Left ventricle myocardium superior (tissue), 1 donor: ENCODE measurements at regions not wholly inside any gene's neighbourhood (a gene's known extent, or its start where the extent isn't known, plus 50 kb on each side); places are given as distances from the start of the nearest gene placed in this dataset.
A peak's percentile ranks its signal among the peaks of the same experiment; 100 is the strongest.
"Not testable (repeated sequence)": the region's sequence is repeated elsewhere in the genome, so short reads cannot be mapped to it uniquely, and the experiment has no call there.

Experiments
- ATAC-seq: fragments of 200-7000 bp; cut with Tn5 transposase; one replicate; pipeline ENCODE4 v1.9.1; 2020; ENCODE audit warnings: mild to moderate bottlenecking, moderate library complexity
- DNase-seq: peaks from one replicate; pipeline ENCODE4 v3.0.0-alpha.2; 2020
- intact Hi-C: fragments of 100-400 bp; cut with micrococcal nuclease; formaldehyde crosslinking; loops from one replicate; pipeline ENCODE4 v1.11.0; 2022
- donor health status: DM: no; HTN: yes; CAD: no; lungs with severe emphysema.

GRCh38 chr5:143601917-143602333 lies 198.4 kb upstream of the NR3C1 start:
- ATAC-seq: peak; percentile 6
- DNase-seq: no peak

GRCh38 chr5:143601357-143601756 lies 197.9 kb upstream of the NR3C1 start:
- intact Hi-C loops: no loop called here
- peak; percentile 75 for ATAC-seq
- DNase-seq: no peak

More at GRCh38 chr5:143601917-143602333, 198.4 kb upstream of the NR3C1 start:
- intact Hi-C loops: no loop called here

GRCh38 chr5:143600396-143601075 lies 197.1 kb upstream of the NR3C1 start:
- no peak for DNase-seq
- ATAC-seq: peak; percentile 74
- intact Hi-C loops: no loop called here

GRCh38 chr5:143599474-143599873 lies 196.0 kb upstream of the NR3C1 start:
- no peak for ATAC-seq
- intact Hi-C loops: no loop called here

GRCh38 chr5:143596824-143597223 lies 193.3 kb upstream of the NR3C1 start:
- DNase-seq: no peak
- no peak for ATAC-seq
- intact Hi-C loops: no loop called here

More at GRCh38 chr5:143599474-143599873, 196.0 kb upstream of the NR3C1 start:
- DNase-seq: no peak

- intact Hi-C loops: no loop called here
- DNase-seq: no peak
- no peak for ATAC-seq
These were observed 191.7 kb upstream of the NR3C1 start for GRCh38 chr5:143594902-143595818.

GRCh38 chr5:143593723-143594122 lies 190.2 kb upstream of the NR3C1 start:
- no peak for DNase-seq
- intact Hi-C loops: no loop called here
- no peak for ATAC-seq

GRCh38 chr5:143592648-143593047 lies 189.2 kb upstream of the NR3C1 start:
- intact Hi-C loops: no loop called here
- peak; percentile 27 for ATAC-seq
- DNase-seq: peak; percentile 24

- intact Hi-C loops: no loop called here
- ATAC-seq: no peak
- DNase-seq: no peak
These were observed 185.6 kb upstream of the NR3C1 start for GRCh38 chr5:143588933-143589662.

GRCh38 chr5:143588121-143588520 lies 184.6 kb upstream of the NR3C1 start:
- intact Hi-C loops, ATAC-seq, DNase-seq: not testable (repeated sequence)

- intact Hi-C loops: no loop called here
- no peak for ATAC-seq
These were observed 183.4 kb upstream of the NR3C1 start for GRCh38 chr5:143586781-143587362.

GRCh38 chr5:143585970-143586369 lies 182.5 kb upstream of the NR3C1 start:
- intact Hi-C loops: no loop called here
- DNase-seq (no peak), ATAC-seq (no peak)

More at GRCh38 chr5:143586781-143587362, 183.4 kb upstream of the NR3C1 start:
- no peak for DNase-seq

GRCh38 chr5:143583409-143583808 lies 179.9 kb upstream of the NR3C1 start:
- intact Hi-C loops: no loop called here
- ATAC-seq (no peak), DNase-seq (no peak)

- intact Hi-C loops: no loop called here
- DNase-seq (no peak), ATAC-seq (no peak)
These were observed 179.4 kb upstream of the NR3C1 start for GRCh38 chr5:143582869-143583268.

GRCh38 chr5:143582176-143582575 lies 178.7 kb upstream of the NR3C1 start:
- intact Hi-C loops: no loop called here
- no peak for ATAC-seq
- no peak for DNase-seq

- ATAC-seq: no peak
- DNase-seq: no peak
- intact Hi-C loops: no loop called here
These were observed 178.2 kb upstream of the NR3C1 start for GRCh38 chr5:143581649-143582048.

GRCh38 chr5:143581147-143581546 lies 177.7 kb upstream of the NR3C1 start:
- DNase-seq: no peak
- intact Hi-C loops: no loop called here
- no peak for ATAC-seq

GRCh38 chr5:143576711-143577484 lies 173.4 kb upstream of the NR3C1 start:
- ATAC-seq: no peak
- no peak for DNase-seq

GRCh38 chr5:143575286-143575685 lies 171.8 kb upstream of the NR3C1 start:
- intact Hi-C loops: no loop called here
- no peak for DNase-seq
- ATAC-seq: no peak

More at GRCh38 chr5:143576711-143577484, 173.4 kb upstream of the NR3C1 start:
- intact Hi-C loops: no loop called here
